H1 (cell line): ENCODE measurements at regions not wholly inside any gene's neighbourhood (a gene's known extent, or its start where the extent isn't known, plus 50 kb on each side); places are given as distances from the start of the nearest gene placed in this dataset.

Source experiments
- CTCF ChIA-PET: fragments of 300-600 bp; sonication (Branson Sonifier 250); formaldehyde crosslinking; loops from one replicate; lab custom pipeline; 2021; ENCODE audit not compliant: partially characterized antibody; lab: Charles Lee
- POLR2A ChIA-PET: fragments of 300-600 bp; sonication (Branson Sonifier 250); formaldehyde crosslinking; loops from one replicate; lab custom pipeline; 2021; ENCODE audit warnings: inconsistent platforms; ENCODE audit not compliant: partially characterized antibody; lab: Charles Lee
- DNase-seq, 2 experiments: peaks; one replicate each; pipeline versions ENCODE4 v3.0.0 to v3.0.0-alpha.2; 2010 to 2022; ENCODE audit warnings: low spot score in 2 of 2, low read depth in 1 of 2, mixed read lengths in 1 of 2
- FAIRE-seq: peaks from 2 replicates; lab custom pipeline; 2011; peaks lifted over from hg19 to GRCh38; lab: Jason Lieb, UNC
- H2AFZ ChIP-seq: 2 replicates; pipeline ENCODE4 v1.8.1; 2012; ENCODE audit warnings: low read length, inconsistent platforms
- H2AK5ac ChIP-seq: 2 replicates; pipeline ENCODE4 v1.6.1; 2013; ENCODE audit warnings: low read depth, low read length
- H2BK120ac ChIP-seq: replicated peaks from 2 replicates; pipeline ENCODE3; 2013; ENCODE audit warnings: low read depth, low read length, inconsistent platforms
- H2BK12ac ChIP-seq: 2 replicates; pipeline ENCODE4 v1.6.1; 2013; ENCODE audit warnings: low read depth, low read length
- H2BK15ac ChIP-seq: 2 replicates; pipeline ENCODE4 v1.6.1; 2013; ENCODE audit warnings: low read length
- H2BK20ac ChIP-seq: 2 replicates; pipeline ENCODE4 v1.6.1; 2013; ENCODE audit warnings: low read length
- H2BK5ac ChIP-seq: 2 replicates; pipeline ENCODE4 v1.6.1; 2013; ENCODE audit warnings: low read depth, low read length
- H3K14ac ChIP-seq: 2 replicates; pipeline ENCODE4 v1.6.1; 2013; ENCODE audit warnings: inconsistent platforms; ENCODE audit not compliant: insufficient read length
- H3K18ac ChIP-seq: 2 replicates; pipeline ENCODE4 v1.6.1; 2013; ENCODE audit warnings: low read length; ENCODE audit errors: extremely low read depth
- H3K23ac ChIP-seq: 2 replicates; pipeline ENCODE4 v1.6.1; 2013; ENCODE audit warnings: inconsistent platforms; ENCODE audit not compliant: insufficient read length
- H3K23me2 ChIP-seq: 2 replicates; pipeline ENCODE4 v1.6.1; 2013; ENCODE audit warnings: low read depth, low read length
- H3K27ac ChIP-seq: 2 replicates; pipeline ENCODE4 v1.6.1; 2011; ENCODE audit warnings: low read depth, low read length, inconsistent platforms
- H3K27me3 ChIP-seq, 4 experiments: replicated peaks in 1 of 4; 1 replicate in 1 of 4; 2 replicates in 3 of 4; pipeline versions ENCODE4 v1.6.1 to v1.8.1; 2011 to 2013; ENCODE audit warnings: low read length in 3 of 4, mild to moderate bottlenecking in 3 of 4, inconsistent platforms in 2 of 4, mixed read lengths in 2 of 4, moderate library complexity in 1 of 4; ENCODE audit not compliant: control insufficient read depth in 3 of 4, insufficient read depth in 3 of 4; ENCODE audit errors: extremely low read depth in 1 of 4
- H3K36me3 ChIP-seq, 4 experiments: 2 replicates each; pipeline versions ENCODE4 v1.6.1 to v1.8.1; 2011 to 2013; ENCODE audit warnings: mild to moderate bottlenecking in 4 of 4, low read length in 3 of 4, moderate library complexity in 2 of 4, control low read depth in 1 of 4, inconsistent platforms in 1 of 4; ENCODE audit not compliant: insufficient read depth in 4 of 4, control insufficient read depth in 2 of 4
- H3K4ac ChIP-seq: replicated peaks from 2 replicates; pipeline ENCODE3; 2013; ENCODE audit warnings: low read length, low read depth, mixed read lengths, inconsistent platforms; ENCODE audit not compliant: insufficient read length
- H3K4me1 ChIP-seq, 4 experiments: replicated peaks in 1 of 4; 1 replicate in 1 of 4; 2 replicates in 3 of 4; pipeline versions ENCODE4 v1.6.1 to v1.8.1; 2011 to 2013; ENCODE audit warnings: low read length in 3 of 4, inconsistent platforms in 2 of 4, mixed read lengths in 1 of 4; ENCODE audit not compliant: insufficient read depth in 4 of 4, control insufficient read depth in 3 of 4
- H3K4me2 ChIP-seq, 2 experiments: 2 replicates each; pipeline versions ENCODE4 v1.6.1 to v1.8.1; 2011 to 2013; ENCODE audit warnings: low read depth in 2 of 2, low read length in 2 of 2, control low read depth in 1 of 2, inconsistent platforms in 1 of 2, mild to moderate bottlenecking in 1 of 2; ENCODE audit not compliant: insufficient read depth in 1 of 2
- H3K4me3 ChIP-seq, 4 experiments: fragments of 200-600, 300-600 bp in 1 of 4; sonication (generic), shearing (Covaris generic), sonication (Bioruptor Twin) in 1 of 4; 2 replicates each; pipeline versions ENCODE4 v1.5.1 to v1.8.1; 2011 to 2016; ENCODE audit warnings: low read length in 4 of 4, low read depth in 3 of 4, control low read depth in 2 of 4, inconsistent platforms in 2 of 4, mild to moderate bottlenecking in 2 of 4, mixed read lengths in 1 of 4, moderate library complexity in 1 of 4; ENCODE audit not compliant: insufficient read depth in 2 of 4; ENCODE audit errors: extremely low read depth in 1 of 4
- H3K56ac ChIP-seq: replicated peaks from 2 replicates; pipeline ENCODE3; 2013; ENCODE audit warnings: low read depth, mild to moderate bottlenecking, mixed read lengths, low read length, inconsistent platforms; ENCODE audit not compliant: insufficient read length
- H3K79me1 ChIP-seq: 2 replicates; pipeline ENCODE4 v1.6.1; 2013; ENCODE audit warnings: low read depth, low read length, control low read depth
- H3K79me2 ChIP-seq, 2 experiments: 2 replicates each; pipeline versions ENCODE4 v1.6.1 to v1.8.1; 2012 to 2013; ENCODE audit warnings: low read length in 2 of 2, mild to moderate bottlenecking in 2 of 2, inconsistent platforms in 1 of 2; ENCODE audit not compliant: insufficient read depth in 2 of 2, control insufficient read depth in 1 of 2
- H3K9ac ChIP-seq, 4 experiments: replicated peaks in 1 of 4; 1 replicate in 1 of 4; 2 replicates in 3 of 4; pipeline versions ENCODE4 v1.6.1 to v1.8.1; 2011 to 2013; ENCODE audit warnings: low read depth in 3 of 4, low read length in 3 of 4, control low read depth in 2 of 4, mild to moderate bottlenecking in 2 of 4, moderate library complexity in 2 of 4, inconsistent platforms in 1 of 4; ENCODE audit errors: extremely low read depth in 1 of 4
- H3K9me3 ChIP-seq, 2 experiments: 2 replicates each; pipeline versions ENCODE4 v1.6.1 to v1.8.1; 2012 to 2013; ENCODE audit warnings: mild to moderate bottlenecking in 2 of 2, moderate library complexity in 2 of 2, control low read depth in 1 of 2, inconsistent platforms in 1 of 2, low read depth in 1 of 2, low read length in 1 of 2, mixed read lengths in 1 of 2; ENCODE audit not compliant: insufficient read depth in 2 of 2
- H4K20me1 ChIP-seq, 2 experiments: replicated peaks in 1 of 2; 2 replicates each; pipeline versions ENCODE3 to v1.8.1; 2011 to 2013; ENCODE audit warnings: inconsistent platforms in 2 of 2, low read length in 2 of 2, mild to moderate bottlenecking in 1 of 2; ENCODE audit not compliant: insufficient read depth in 2 of 2, control insufficient read depth in 1 of 2
- H4K5ac ChIP-seq: 2 replicates; pipeline ENCODE4 v1.6.1; 2013; ENCODE audit warnings: low read length, low read depth, mixed read lengths, inconsistent platforms; ENCODE audit not compliant: insufficient read length
- H4K8ac ChIP-seq: 2 replicates; pipeline ENCODE4 v1.8.0; 2013; ENCODE audit warnings: mild to moderate bottlenecking, moderate library complexity, low read length, inconsistent platforms; ENCODE audit not compliant: insufficient read depth; ENCODE audit errors: extremely low read depth
- H4K91ac ChIP-seq: replicated peaks from 2 replicates; pipeline ENCODE3; 2013; ENCODE audit warnings: low read length, mixed read lengths, inconsistent platforms; ENCODE audit not compliant: insufficient read length
- ATF3 ChIP-seq: IDR thresholded peaks from 2 replicates; pipeline ENCODE4 v1.6.1; 2011; ENCODE audit warnings: low read depth, mild to moderate bottlenecking, low read length; ENCODE audit not compliant: insufficient read depth
- BACH1 ChIP-seq: IDR thresholded peaks from 2 replicates; pipeline ENCODE4 v1.6.1; 2012; ENCODE audit warnings: low read length, improper control_type of control experiment
- CHD2 ChIP-seq: IDR thresholded peaks from 2 replicates; pipeline ENCODE4 v1.6.1; 2012; ENCODE audit warnings: low read length, improper control_type of control experiment
- CTBP2 ChIP-seq: IDR thresholded peaks from 2 replicates; pipeline ENCODE4 v1.7.0; 2011; ENCODE audit warnings: borderline replicate concordance, mild to moderate bottlenecking, moderate library complexity, mixed read lengths, low read length; ENCODE audit not compliant: insufficient read depth, insufficient read length
- EP300 ChIP-seq, 2 experiments: IDR thresholded peaks; 1 replicate in 1 of 2; 2 replicates in 1 of 2; pipeline ENCODE4 v1.6.1; 2011 to 2012; ENCODE audit warnings: low read depth in 2 of 2, low read length in 2 of 2, mild to moderate bottlenecking in 2 of 2, borderline replicate concordance in 1 of 2, inconsistent platforms in 1 of 2, moderate library complexity in 1 of 2
- GTF2F1 ChIP-seq: IDR thresholded peaks from 2 replicates; pipeline ENCODE4 v1.6.1; 2012; ENCODE audit warnings: low read depth, low read length, improper control_type of control experiment, borderline replicate concordance
- JUND ChIP-seq: IDR thresholded peaks from 2 replicates; pipeline ENCODE4 v1.6.1; 2011; ENCODE audit warnings: mild to moderate bottlenecking, improper control_type of control experiment, low read length
- NRF1 ChIP-seq: IDR thresholded peaks from 2 replicates; pipeline ENCODE4 v1.6.1; 2011; ENCODE audit warnings: mild to moderate bottlenecking, low read depth, low read length, improper control_type of control experiment
- SIN3A ChIP-seq, 2 experiments: IDR thresholded peaks in 1 of 2; conservative IDR thresholded peaks in 1 of 2; 2 replicates each; pipeline ENCODE4 v1.6.1; 2011 to 2012; ENCODE audit warnings: low read length in 2 of 2, improper control_type of control experiment in 1 of 2, low read depth in 1 of 2, mild to moderate bottlenecking in 1 of 2
- SP2 ChIP-seq: IDR thresholded peaks from 2 replicates; pipeline ENCODE4 v1.6.1; 2012; ENCODE audit warnings: mild to moderate bottlenecking, low read length, inconsistent platforms
- TAF1 ChIP-seq: IDR thresholded peaks from 2 replicates; pipeline ENCODE4 v1.6.1; 2011; ENCODE audit warnings: mild to moderate bottlenecking, low read depth, low read length
- TBP ChIP-seq: IDR thresholded peaks from 2 replicates; pipeline ENCODE4 v1.6.1; 2011; ENCODE audit warnings: low read depth, low read length, improper control_type of control experiment
- YY1 ChIP-seq: IDR thresholded peaks from 2 replicates; pipeline ENCODE4 v1.6.1; 2011; ENCODE audit warnings: low read depth, mild to moderate bottlenecking, low read length
- ZNF274 ChIP-seq: IDR thresholded peaks from 2 replicates; pipeline ENCODE4 v1.7.0; 2012; ENCODE audit warnings: low read length, borderline replicate concordance; ENCODE audit errors: extremely low read depth
- WGBS, 2 experiments: shearing (Covaris generic) in 1 of 2; methylation state at CpG; one replicate each; pipeline versions ENCODE4 v1.1.6 to v1.1.7; 2013 to 2015; ENCODE audit warnings: low lambda C conversion rate in 2 of 2, mixed read lengths in 2 of 2, inconsistent platforms in 1 of 2, low coverage in 1 of 2, missing lambda C conversion rate in 1 of 2; ENCODE audit not compliant: insufficient replicate concordance in 2 of 2, insufficient coverage in 1 of 2, insufficient read length in 1 of 2; ENCODE audit errors: extremely low coverage in 1 of 2, missing lambda C conversion rate in 1 of 2; 5-methylcytosine and 5-hydroxymethylcytosine counted together

- H2BK12ac ChIP-seq: no peak overlapping the region
- no peak overlapping the region for H3K4me2 ChIP-seq
- POLR2A ChIA-PET: no interaction called here
- H3K9ac ChIP-seq: no peak overlapping the region
- no peak overlapping the region for H3K14ac ChIP-seq
- no peaks in the 10 kb centered on the region for H3K36me3 ChIP-seq
- H3K56ac ChIP-seq: no peak overlapping the region
- H3K4ac ChIP-seq: no peak overlapping the region
- no peaks in the 10 kb centered on the region for H3K79me2 ChIP-seq
- H3K27me3 ChIP-seq: no peaks in the 10 kb centered on the region
- H3K4me1 ChIP-seq: no peaks in the 10 kb centered on the region
- no peaks in the 10 kb centered on the region for H3K23me2 ChIP-seq
- no peak overlapping the region for H4K91ac ChIP-seq
- FAIRE-seq: no peak
- DNase-seq: no peak
- H2BK5ac ChIP-seq: no peak overlapping the region
- H2AK5ac ChIP-seq: no peak overlapping the region
- 83% methylated on average over 3 of the region's 3 CpGs; no CpG with 5 or more reads in 1 of the 2 experiments for WGBS, 2 experiments
- no peak overlapping the region for H3K18ac ChIP-seq
- no peaks in the 10 kb centered on the region for H3K9me3 ChIP-seq
- no peak overlapping the region for H4K5ac ChIP-seq
- no peak overlapping the region for H2BK15ac ChIP-seq
- H3K23ac ChIP-seq: no peak overlapping the region
- H3K27ac ChIP-seq: no peak overlapping the region
- no peaks in the 10 kb centered on the region for H4K20me1 ChIP-seq
- H3K79me1 ChIP-seq: no peaks in the 10 kb centered on the region
- H2BK120ac ChIP-seq: no peak overlapping the region
- H4K8ac ChIP-seq: no peak overlapping the region
- TF ChIP-seq CTBP2: no peak
- TF ChIP-seq SP2: no peak
- no peak for TF ChIP-seq CHD2
- no peak for TF ChIP-seq GTF2F1
- TF ChIP-seq TBP: no peak
- TF ChIP-seq EP300 (IDR thresholded peaks at IDR 0.05; ENCODE audit: borderline replicate concordance in 1 of 2, low read depth in 2 of 2, low read length in 2 of 2): no peak
- TF ChIP-seq SIN3A (conservative IDR thresholded peaks at IDR 0.05 in 1 of 2, IDR thresholded peaks at IDR 0.05 in 1 of 2; ENCODE audit: low read depth in 1 of 2, low read length in 2 of 2): no peak
- no peak for TF ChIP-seq BACH1
- no peak for TF ChIP-seq TAF1
- TF ChIP-seq ATF3: no peak
- no peak for TF ChIP-seq NRF1
- no peak for TF ChIP-seq JUND
- no peak for TF ChIP-seq YY1
- no peak for TF ChIP-seq ZNF274
- H3K4me3 ChIP-seq: no peak overlapping the region
- no peak overlapping the region for H2AFZ ChIP-seq
- no peak overlapping the region for H2BK20ac ChIP-seq
- CTCF ChIA-PET: interaction anchor here (0.6 kb wide), 1 partner anchor 136 kb away, joined by 3 read pairs; no protein-coding TSS in a partner anchor
These were observed 1782.4 kb upstream of the PCDH10 start for GRCh38 chr4:131366714-131367113.
